Glutamatergic neuron (in vitro differentiated cells): ENCODE measurements at regions not wholly inside any gene's neighbourhood (a gene's known extent, or its start where the extent isn't known, plus 50 kb on each side); places are given as distances from the start of the nearest gene placed in this dataset.

Source experiments
- DNase-seq: peaks from one replicate; pipeline ENCODE4 v3.0.0; 2022
- H3K27ac Mint-ChIP-seq: one replicate; pipeline ENCODE4 v1.8.0; 2020; ENCODE audit warnings: mild to moderate bottlenecking, mixed read lengths, inconsistent platforms; ENCODE audit not compliant: unreplicated experiment
- H3K27me3 Mint-ChIP-seq: one replicate; pipeline ENCODE4 v1.8.0; 2020; ENCODE audit warnings: mild to moderate bottlenecking, moderate library complexity, mixed read lengths, inconsistent platforms; ENCODE audit not compliant: unreplicated experiment
- H3K36me3 Mint-ChIP-seq: one replicate; pipeline ENCODE4 v1.8.0; 2020; ENCODE audit warnings: mild to moderate bottlenecking, mixed read lengths, inconsistent platforms; ENCODE audit not compliant: unreplicated experiment
- H3K4me1 Mint-ChIP-seq: one replicate; pipeline ENCODE4 v1.8.0; 2020; ENCODE audit warnings: mild to moderate bottlenecking, low read depth, mixed read lengths, inconsistent platforms; ENCODE audit not compliant: unreplicated experiment
- H3K4me3 Mint-ChIP-seq: one replicate; pipeline ENCODE4 v1.8.0; 2020; ENCODE audit warnings: mild to moderate bottlenecking, mixed read lengths, inconsistent platforms; ENCODE audit not compliant: unreplicated experiment
- H3K9me3 Mint-ChIP-seq: one replicate; pipeline ENCODE4 v1.8.0; 2020; ENCODE audit warnings: mild to moderate bottlenecking, moderate library complexity, mixed read lengths, inconsistent platforms; ENCODE audit not compliant: unreplicated experiment
- CTCF ChIP-seq: fragments of 200-600 bp; sonication (generic); IDR thresholded peaks from one replicate; pipeline ENCODE4 v1.5.0; 2021; ENCODE audit not compliant: partially characterized antibody, unreplicated experiment

- TF ChIP-seq CTCF = no peak
- no peak for DNase-seq
- H3K4me1 Mint-ChIP-seq = no peaks in the 10 kb centered on the region
- no peak overlapping the region for H3K4me3 Mint-ChIP-seq
- no peaks in the 10 kb centered on the region for H3K9me3 Mint-ChIP-seq
- no peaks in the 10 kb centered on the region for H3K27me3 Mint-ChIP-seq
- H3K36me3 Mint-ChIP-seq = no peaks in the 10 kb centered on the region
- no peak overlapping the region for H3K27ac Mint-ChIP-seq
These were observed 70.8 kb upstream of the SLC39A10 start for GRCh38 chr2:195586062-195586714.

GRCh38 chr2:195582188-195582587 lies 74.8 kb upstream of the SLC39A10 start:
- H3K36me3 Mint-ChIP-seq = no peaks in the 10 kb centered on the region
- H3K4me1 Mint-ChIP-seq = no peaks in the 10 kb centered on the region
- no peaks in the 10 kb centered on the region for H3K27me3 Mint-ChIP-seq
- no peak for DNase-seq
- H3K9me3 Mint-ChIP-seq = no peaks in the 10 kb centered on the region
- no peak overlapping the region for H3K4me3 Mint-ChIP-seq
- TF ChIP-seq CTCF = no peak
- no peak overlapping the region for H3K27ac Mint-ChIP-seq

GRCh38 chr2:195579776-195580555 lies 77.1 kb upstream of the SLC39A10 start:
- no peaks in the 10 kb centered on the region for H3K27me3 Mint-ChIP-seq
- H3K4me3 Mint-ChIP-seq = no peak overlapping the region
- H3K9me3 Mint-ChIP-seq = no peaks in the 10 kb centered on the region
- no peak for TF ChIP-seq CTCF
- no peak for DNase-seq
- H3K4me1 Mint-ChIP-seq = no peaks in the 10 kb centered on the region
- H3K36me3 Mint-ChIP-seq = no peaks in the 10 kb centered on the region
- no peak overlapping the region for H3K27ac Mint-ChIP-seq

GRCh38 chr2:195575879-195576401 lies 81.1 kb upstream of the SLC39A10 start:
- Mint-ChIP-seq H3K27ac (no peak overlapping the region), H3K4me1 (no peaks in the 10 kb centered on the region), H3K27me3 (no peaks in the 10 kb centered on the region), H3K4me3 (no peak overlapping the region), H3K36me3 (no peaks in the 10 kb centered on the region), H3K9me3 (no peaks in the 10 kb centered on the region)
- no peak for DNase-seq
- no peak for TF ChIP-seq CTCF

GRCh38 chr2:195575016-195575415 lies 82.0 kb upstream of the SLC39A10 start:
- Mint-ChIP-seq H3K27me3 (no peaks in the 10 kb centered on the region), H3K9me3 (no peaks in the 10 kb centered on the region), H3K4me1 (no peaks in the 10 kb centered on the region), H3K4me3 (no peak overlapping the region), H3K36me3 (no peaks in the 10 kb centered on the region), H3K27ac (no peak overlapping the region)
- no peak for DNase-seq
- TF ChIP-seq CTCF = no peak
